ENCODE measurements at regions not wholly inside any gene's neighbourhood (a gene's known extent, or its start where the extent isn't known, plus 50 kb on each side); places are given as distances from the start of the nearest gene placed in this dataset.

DNA sequence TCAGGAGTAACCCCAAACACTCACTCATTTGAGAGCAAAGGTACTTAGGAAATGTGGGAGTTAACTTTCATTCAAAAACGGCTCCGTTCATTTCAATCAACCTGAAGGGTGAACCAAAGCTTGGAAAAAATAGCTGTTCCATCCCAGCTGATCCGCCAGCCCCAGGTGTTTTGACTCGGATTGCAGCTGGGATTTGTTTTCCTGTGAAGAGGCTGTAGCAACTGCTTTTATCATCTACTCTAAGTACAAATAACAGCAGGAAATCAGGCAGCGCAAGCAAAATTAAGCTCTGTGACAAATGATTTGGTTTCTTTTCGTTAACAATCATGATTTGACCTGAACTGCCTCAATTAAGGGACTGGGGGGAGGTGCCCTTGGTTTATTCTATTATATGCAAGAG is 154.7 kb downstream of the BEND2 start:
- TF ChIP-seq POLR2A (IDR thresholded peaks at IDR 0.05), result no peak
- no peak for TF ChIP-seq EP300 (IDR thresholded peaks at IDR 0.05; ENCODE audit: low read depth)
- TF ChIP-seq, protein P1, sequence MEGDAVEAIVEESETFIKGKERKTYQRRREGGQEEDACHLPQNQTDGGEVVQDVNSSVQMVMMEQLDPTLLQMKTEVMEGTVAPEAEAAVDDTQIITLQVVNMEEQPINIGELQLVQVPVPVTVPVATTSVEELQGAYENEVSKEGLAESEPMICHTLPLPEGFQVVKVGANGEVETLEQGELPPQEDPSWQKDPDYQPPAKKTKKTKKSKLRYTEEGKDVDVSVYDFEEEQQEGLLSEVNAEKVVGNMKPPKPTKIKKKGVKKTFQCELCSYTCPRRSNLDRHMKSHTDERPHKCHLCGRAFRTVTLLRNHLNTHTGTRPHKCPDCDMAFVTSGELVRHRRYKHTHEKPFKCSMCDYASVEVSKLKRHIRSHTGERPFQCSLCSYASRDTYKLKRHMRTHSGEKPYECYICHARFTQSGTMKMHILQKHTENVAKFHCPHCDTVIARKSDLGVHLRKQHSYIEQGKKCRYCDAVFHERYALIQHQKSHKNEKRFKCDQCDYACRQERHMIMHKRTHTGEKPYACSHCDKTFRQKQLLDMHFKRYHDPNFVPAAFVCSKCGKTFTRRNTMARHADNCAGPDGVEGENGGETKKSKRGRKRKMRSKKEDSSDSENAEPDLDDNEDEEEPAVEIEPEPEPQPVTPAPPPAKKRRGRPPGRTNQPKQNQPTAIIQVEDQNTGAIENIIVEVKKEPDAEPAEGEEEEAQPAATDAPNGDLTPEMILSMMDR (IDR thresholded peaks at IDR 0.05), result no peak
- no peak for TF ChIP-seq POLR2AphosphoS5 (IDR thresholded peaks at IDR 0.05)
